Keratinocyte (primary cell): ENCODE measurements at regions not wholly inside any gene's neighbourhood (a gene's known extent, or its start where the extent isn't known, plus 50 kb on each side); places are given as distances from the start of the nearest gene placed in this dataset.

ENCODE experiments used
- CTCF ChIP-seq, 3 experiments: IDR thresholded peaks in 1 of 3; conservative IDR thresholded peaks in 1 of 3; optimal IDR thresholded peaks in 1 of 3; 2 replicates in 2 of 3; 3 replicates in 1 of 3; pipeline versions ENCODE3 to v1.5.1; 2011; ENCODE audit warnings: low read length in 3 of 3, mild to moderate bottlenecking in 3 of 3, moderate library complexity in 2 of 3, control low read depth in 1 of 3, inconsistent platforms in 1 of 3; ENCODE audit not compliant: insufficient read depth in 2 of 3; ENCODE audit errors: extremely low read depth in 1 of 3
- EZH2 ChIP-seq: IDR thresholded peaks from one replicate; pipeline ENCODE4 v1.6.1; 2012; ENCODE audit warnings: inconsistent platforms, mild to moderate bottlenecking, low read length, moderate library complexity

GRCh38 chrX:113996781-113997180 lies 587.1 kb upstream of the HTR2C start:
- TF ChIP-seq CTCF (optimal IDR thresholded peaks at IDR 0.05 in 1 of 3, IDR thresholded peaks at IDR 0.05 in 1 of 3, conservative IDR thresholded peaks at IDR 0.05 in 1 of 3; ENCODE audit: extremely low read depth in 1 of 3, insufficient read depth in 2 of 3, low read length in 3 of 3) = no peak
- TF ChIP-seq EZH2 = no peak
